LNCaP clone FGC (cell line): ENCODE measurements at regions not wholly inside any gene's neighbourhood (a gene's known extent, or its start where the extent isn't known, plus 50 kb on each side); places are given as distances from the start of the nearest gene placed in this dataset.
"Not testable (repeated sequence)": the region's sequence is repeated elsewhere in the genome, so short reads cannot be mapped to it uniquely, and the experiment has no call there.

Source experiments
- DNase-seq: peaks from one replicate; pipeline ENCODE4 v3.0.0-alpha.2; 2011; ENCODE audit warnings: low read depth
- H3K4me3 ChIP-seq: 2 replicates; pipeline ENCODE4 v1.5.1; 2011; ENCODE audit warnings: mild to moderate bottlenecking, low read depth, low read length, control low read depth
- TF ChIP-seq, protein P1 (sequence below): IDR thresholded peaks from 2 replicates; pipeline ENCODE4 v1.5.1; 2012; ENCODE audit warnings: mild to moderate bottlenecking; ENCODE audit not compliant: control insufficient read depth, insufficient read depth; ENCODE audit errors: extremely low read depth

DNA sequence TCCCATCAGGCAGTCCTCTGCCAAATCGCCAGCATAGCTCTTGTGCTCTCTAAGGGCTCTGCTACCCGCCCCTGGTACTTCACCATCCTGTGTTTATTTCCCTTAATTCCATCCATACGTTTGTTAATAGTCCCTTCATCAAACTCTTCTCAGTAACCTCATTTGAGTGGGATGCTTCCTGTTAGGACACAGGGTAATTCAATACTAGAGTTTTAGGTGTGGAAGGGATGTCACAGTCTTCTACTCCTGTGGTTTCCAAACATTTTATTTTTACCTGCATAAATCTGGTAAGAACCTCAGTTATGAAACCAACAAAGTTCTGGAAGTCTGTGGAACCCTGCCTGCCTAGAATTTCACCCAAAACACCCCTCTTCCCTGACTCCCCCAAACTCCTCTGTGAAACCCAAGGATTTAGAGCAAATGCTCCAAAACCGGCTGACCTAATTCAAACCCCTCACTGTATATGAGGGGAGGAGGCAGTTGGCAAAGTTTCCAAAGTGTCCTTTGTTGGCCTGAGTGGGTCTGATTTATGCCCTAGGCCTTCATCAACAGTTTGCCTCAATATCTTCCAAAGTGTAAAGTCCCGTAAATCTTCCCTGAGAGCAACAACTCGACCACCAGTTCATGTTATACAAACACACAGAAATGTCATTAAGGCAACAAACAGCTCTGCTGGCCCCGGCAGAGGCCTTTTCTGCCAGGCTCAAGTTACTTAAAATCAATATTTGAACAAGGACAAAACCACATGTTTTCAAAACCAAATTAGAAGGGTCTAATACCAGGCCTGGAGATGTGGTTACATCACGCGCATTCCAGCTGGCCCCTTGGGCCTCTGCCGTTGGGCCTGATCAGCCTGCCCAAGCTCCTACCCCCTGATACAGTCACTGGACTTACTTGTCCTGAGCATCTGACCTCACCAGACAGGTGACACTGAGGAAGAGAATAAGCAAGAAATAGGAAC, 82.4 kb upstream of the FGGY start:
- TF ChIP-seq, protein P1, sequence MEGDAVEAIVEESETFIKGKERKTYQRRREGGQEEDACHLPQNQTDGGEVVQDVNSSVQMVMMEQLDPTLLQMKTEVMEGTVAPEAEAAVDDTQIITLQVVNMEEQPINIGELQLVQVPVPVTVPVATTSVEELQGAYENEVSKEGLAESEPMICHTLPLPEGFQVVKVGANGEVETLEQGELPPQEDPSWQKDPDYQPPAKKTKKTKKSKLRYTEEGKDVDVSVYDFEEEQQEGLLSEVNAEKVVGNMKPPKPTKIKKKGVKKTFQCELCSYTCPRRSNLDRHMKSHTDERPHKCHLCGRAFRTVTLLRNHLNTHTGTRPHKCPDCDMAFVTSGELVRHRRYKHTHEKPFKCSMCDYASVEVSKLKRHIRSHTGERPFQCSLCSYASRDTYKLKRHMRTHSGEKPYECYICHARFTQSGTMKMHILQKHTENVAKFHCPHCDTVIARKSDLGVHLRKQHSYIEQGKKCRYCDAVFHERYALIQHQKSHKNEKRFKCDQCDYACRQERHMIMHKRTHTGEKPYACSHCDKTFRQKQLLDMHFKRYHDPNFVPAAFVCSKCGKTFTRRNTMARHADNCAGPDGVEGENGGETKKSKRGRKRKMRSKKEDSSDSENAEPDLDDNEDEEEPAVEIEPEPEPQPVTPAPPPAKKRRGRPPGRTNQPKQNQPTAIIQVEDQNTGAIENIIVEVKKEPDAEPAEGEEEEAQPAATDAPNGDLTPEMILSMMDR: no peak
- no peak for DNase-seq
- no peak overlapping the region for H3K4me3 ChIP-seq

GRCh38 chr1:59215766-59216291, 81.1 kb upstream of the FGGY start:
- H3K4me3 ChIP-seq: no peak overlapping the region
- TF ChIP-seq, protein P1: no peak
- DNase-seq: no peak

- not testable (repeated sequence) for DNase-seq, H3K4me3 ChIP-seq
Measured at GRCh38 chr1:59217439-59217838, 79.5 kb upstream of the FGGY start.

GRCh38 chr1:59218521-59219236, 78.2 kb upstream of the FGGY start:
- TF ChIP-seq, protein P1: no peak
- H3K4me3 ChIP-seq: no peak overlapping the region
- DNase-seq: no peak

- TF ChIP-seq, protein P1: no peak
- DNase-seq: no peak
- H3K4me3 ChIP-seq: no peak overlapping the region
Measured at GRCh38 chr1:59219916-59220315, 77.0 kb upstream of the FGGY start.

GRCh38 chr1:59220356-59220755, 76.5 kb upstream of the FGGY start:
- TF ChIP-seq, protein P1: no peak
- no peak for DNase-seq
- H3K4me3 ChIP-seq: no peak overlapping the region

- TF ChIP-seq, protein P1: no peak
- H3K4me3 ChIP-seq: no peak overlapping the region
- no peak for DNase-seq
Measured at GRCh38 chr1:59223198-59223597, 73.7 kb upstream of the FGGY start.
